Stimulated activated CD8-positive, alpha-beta memory T cell treated with anti-CD3 and anti-CD28 coated beads, Interleukin-15, amount 100 ng/mL, for 1 hour (primary cell): ENCODE measurements at regions not wholly inside any gene's neighbourhood (a gene's known extent, or its start where the extent isn't known, plus 50 kb on each side); places are given as distances from the start of the nearest gene placed in this dataset.

Experiments used
- DNase-seq: peaks from one replicate; pipeline ENCODE4 v3.0.0-alpha.2; 2020; ENCODE audit warnings: low read depth

DNA sequence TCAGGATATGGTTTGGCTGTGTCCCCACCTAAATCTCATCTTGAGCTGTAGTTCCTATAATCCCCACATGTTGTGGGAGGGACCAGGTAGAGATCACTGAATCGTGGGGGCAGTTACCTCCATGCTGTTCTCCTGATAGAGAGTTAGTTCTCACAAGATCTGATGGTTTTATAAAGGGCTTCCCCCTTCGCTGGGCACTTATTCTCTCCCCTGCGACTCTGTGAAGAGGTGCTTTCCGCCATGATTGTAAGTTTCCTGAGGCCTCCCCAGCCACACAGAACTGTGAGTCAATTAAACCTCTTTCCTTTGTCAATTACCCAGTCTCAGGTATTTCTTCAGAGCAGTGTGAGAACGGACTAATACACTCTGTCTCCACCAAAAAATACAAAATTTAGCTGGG, 291.9 kb downstream of the BCOR start:
- no peak for DNase-seq

GRCh38 chrX:39808471-39808917, 289.3 kb downstream of the BCOR start:
- DNase-seq = no peak

GRCh38 chrX:39809331-39809730, 288.4 kb downstream of the BCOR start:
- no peak for DNase-seq

- no peak for DNase-seq
These were observed 286.9 kb downstream of the BCOR start for GRCh38 chrX:39810901-39811300.

- DNase-seq = no peak
These were observed 286.4 kb downstream of the BCOR start for GRCh38 chrX:39811376-39811775.

DNA sequence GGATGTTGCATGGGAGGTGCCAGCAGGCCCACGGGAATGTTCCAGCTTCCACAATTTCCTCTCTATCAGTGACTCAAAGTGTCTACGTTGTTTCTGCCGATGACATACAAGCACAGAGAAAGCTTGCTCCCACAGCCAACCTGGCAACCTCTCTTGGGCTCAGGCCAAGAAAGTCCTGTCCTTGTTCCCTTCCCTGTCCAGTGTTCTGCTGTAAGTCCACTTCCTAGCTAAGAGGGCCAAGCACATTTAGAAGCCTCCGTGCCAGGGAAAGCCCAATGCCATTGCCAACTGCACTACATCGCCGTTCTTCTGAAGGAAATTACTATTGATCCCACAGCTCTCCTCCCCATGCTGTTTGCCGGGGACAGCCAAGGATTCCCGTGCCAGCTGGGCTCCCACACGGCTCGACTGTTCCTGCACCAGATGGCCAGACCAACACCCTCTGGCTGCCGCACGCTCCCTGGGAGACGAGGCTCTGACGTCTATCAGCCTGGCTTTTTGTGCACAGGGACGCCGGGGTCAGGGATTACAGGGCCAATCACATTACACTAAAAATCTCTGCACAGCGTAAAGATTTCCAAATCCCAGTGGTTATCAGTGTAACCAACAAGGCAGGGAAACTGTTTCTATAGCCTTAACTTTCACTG, 284.0 kb downstream of the BCOR start:
- DNase-seq = no peak

GRCh38 chrX:39814391-39814790, 283.4 kb downstream of the BCOR start:
- no peak for DNase-seq

DNA sequence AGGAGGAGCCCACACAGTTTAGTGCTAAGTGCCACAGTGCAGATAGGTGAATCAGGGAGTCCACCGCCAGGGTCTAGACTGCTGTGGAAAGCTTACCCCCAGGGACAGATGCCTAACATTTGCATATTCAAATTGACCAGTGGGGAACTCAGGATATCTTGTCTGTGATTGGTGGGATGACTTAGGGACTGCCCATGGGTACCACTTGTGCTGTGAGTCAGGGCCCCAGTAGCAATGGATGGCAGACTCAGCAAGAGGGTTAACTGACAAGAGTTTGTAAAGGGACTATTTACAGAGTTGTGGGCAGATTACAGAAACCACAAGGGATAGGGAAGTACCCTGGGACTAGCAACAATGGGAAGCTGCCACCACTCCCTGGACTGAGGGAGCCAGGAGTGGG, 282.1 kb downstream of the BCOR start:
- DNase-seq = no peak

DNA sequence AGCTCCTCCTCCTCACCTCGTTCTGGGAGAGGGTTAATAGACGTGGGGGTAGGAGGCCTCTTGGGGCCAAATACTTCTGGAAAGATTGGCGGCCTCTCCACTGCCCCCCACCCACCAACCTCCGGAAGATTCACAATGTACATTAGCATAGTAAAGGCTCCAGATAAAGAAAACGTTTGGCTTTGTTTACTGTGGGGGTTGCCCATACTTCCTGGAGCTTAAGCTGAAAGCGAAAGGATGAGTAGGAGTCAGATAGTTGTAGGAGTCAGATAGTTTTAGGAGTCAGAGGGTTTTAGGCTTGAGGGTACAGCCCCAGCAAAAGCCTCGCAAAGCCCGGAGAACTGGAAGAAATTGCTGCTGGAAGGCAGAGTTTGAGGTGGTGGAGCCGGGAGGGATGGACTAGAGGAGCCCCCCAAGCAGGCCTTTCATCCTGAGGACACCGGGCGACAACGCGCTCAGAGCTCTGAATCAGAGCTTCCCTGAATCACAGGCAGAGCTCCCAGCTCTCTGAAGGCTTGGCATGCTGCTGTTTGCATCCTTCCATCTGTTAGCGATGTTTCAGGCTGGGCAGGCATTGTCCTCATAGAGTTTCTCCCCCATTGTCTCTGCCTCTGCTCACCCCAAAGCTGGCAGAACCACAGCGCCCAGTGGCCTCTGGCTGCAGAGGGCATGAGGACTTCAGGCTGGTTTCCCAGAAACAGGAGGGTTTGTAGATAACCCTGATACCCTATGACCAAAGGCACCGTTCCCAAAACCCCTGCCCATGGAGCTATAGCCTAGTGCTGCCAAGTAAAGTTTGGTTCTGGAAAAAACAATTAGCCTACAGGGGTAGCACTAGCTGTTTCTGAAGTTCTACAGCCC, 280.7 kb downstream of the BCOR start:
- no peak for DNase-seq

DNA sequence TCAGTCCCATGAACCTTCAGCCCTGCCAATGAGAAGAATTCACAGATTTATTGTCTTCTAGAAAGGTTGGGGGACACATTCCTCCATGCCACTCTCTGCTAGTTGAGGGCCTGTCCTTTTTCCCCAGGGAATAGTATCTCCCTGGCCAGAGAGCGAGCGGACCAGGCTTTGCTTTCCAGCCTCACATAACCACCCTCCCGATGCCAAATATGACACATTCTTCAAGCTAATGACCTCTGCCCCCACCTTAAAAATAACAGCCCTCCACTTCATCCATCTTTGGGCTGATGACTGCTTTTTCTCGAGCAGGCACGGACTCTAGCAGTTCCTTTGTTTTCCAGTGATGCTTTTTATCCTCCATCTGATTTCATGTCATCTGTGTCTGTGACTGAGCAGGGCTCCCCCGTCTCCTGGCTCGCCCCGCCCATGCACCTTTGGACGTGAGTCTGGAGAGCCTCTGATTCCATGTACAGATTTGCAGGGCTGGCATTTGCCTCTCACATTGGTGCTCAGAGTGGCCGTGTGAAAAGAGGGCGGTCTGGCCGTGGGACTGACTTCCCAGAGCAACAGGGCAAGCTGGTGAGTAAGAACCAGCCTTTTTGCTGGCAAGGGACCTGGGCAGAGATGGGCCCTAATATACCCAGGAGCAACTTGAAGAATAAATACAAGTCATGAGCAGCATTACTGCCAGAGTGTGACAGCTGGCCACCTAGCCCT, 279.8 kb downstream of the BCOR start:
- no peak for DNase-seq

GRCh38 chrX:39818750-39819149, 279.0 kb downstream of the BCOR start:
- DNase-seq = no peak

GRCh38 chrX:39819921-39820849, 277.6 kb downstream of the BCOR start:
- DNase-seq = no peak

DNA sequence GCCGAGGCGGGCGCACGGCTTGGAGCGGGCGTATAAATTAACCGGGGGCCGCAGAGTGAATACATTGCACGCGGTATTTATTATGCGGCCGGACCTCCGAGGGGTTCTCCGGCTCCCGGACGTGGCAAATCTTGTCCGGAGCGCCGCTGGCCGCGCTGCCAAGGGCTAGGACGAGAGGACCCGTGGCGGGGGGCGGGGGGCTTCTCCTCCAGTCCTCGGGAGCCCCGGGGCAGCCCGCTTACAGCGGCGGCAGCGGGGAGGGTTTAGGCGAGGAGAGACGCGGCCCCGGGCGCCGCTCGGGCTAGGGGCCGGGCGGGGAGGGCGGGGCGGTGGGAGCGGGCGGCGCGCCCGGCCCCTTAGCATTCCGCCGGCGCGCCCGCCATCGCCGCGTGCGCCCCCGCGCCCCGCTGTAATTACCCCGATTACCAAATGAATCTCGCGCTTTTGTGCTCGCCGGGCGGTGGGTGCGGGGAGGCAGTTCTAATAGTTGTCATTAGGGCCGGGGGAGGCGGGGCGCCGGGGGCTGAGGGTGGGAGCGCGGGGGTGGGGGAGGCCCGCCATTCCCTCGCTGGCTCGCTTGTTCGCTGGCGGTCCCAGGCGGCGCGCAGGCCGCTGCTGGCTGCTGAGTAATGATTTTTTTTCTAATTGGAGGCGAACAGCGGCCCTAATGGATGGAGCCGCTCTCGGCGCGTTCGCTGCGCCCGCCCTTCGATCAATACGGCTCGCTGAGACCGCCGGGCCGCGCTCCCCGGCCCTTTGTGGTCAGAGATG, 276.6 kb downstream of the BCOR start:
- DNase-seq = no peak

- no peak for DNase-seq
These were observed 276.1 kb downstream of the BCOR start for GRCh38 chrX:39821709-39822095.

DNA sequence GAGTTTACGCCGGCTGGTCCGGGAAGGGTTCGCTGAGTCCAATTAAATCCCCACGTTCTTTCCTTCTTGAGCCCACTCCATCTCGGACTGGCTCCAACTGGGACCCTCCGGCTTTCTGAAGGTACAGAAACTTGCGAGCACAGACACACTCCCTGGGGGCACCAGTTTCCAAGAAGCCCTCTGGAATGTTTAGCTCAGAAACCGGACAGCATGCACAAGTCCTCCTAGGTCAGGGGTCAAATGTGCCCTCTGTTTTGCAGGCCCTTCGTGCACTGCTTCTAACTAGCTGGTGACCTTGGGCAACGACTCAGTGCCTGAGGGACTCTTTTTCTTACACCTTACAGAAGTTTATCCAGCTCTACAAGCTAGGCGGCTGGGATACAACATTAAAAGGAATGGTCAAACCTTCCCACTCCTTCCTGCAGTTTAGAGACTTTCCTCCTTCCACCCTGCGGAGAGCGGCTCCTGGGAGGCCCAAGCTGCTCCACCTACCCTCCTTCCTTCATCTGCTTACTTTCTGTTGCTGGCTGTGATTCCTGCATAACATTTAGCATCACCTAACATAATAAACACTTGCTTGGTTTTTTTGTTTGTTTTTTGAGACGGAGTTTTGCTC, 275.5 kb downstream of the BCOR start:
- DNase-seq = no peak

DNA sequence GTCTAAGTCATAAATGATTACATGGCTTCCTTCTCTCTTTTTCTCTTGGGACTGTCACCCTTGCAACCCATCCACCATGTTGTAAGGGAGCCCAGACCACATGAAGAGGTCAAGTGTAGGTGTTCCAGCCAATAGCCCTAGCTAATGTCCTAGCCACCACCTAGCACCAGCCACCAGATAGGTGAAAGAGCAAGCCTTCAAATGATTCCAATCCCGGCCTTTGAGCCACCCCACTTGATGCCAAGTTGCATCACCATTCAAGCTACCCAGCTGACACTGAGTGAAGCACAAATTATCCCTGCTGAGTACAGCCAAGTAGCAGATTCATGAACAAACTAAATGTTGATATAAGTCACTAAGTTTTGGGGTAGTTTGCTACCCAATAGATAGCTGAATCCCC, 274.3 kb downstream of the BCOR start:
- DNase-seq = no peak

DNA sequence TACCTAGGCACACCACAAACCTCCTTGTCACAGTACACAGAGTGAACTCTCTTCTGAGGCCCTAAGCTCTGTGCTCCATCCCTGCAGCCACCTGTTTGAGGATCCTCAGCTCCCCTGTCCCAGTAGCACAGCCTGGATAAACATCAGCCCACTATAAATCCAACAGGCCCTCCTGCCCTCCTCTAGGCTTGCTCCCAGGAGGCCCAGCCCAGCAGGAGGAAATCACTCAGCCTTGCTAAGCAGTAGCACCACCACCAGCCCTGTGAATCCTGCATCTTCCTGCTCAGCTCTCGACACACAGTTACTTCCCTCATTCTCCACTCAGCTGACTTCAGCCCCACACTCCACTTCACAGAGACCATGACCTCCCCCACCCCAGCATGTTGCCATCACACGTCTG, 273.9 kb downstream of the BCOR start:
- DNase-seq = no peak

DNA sequence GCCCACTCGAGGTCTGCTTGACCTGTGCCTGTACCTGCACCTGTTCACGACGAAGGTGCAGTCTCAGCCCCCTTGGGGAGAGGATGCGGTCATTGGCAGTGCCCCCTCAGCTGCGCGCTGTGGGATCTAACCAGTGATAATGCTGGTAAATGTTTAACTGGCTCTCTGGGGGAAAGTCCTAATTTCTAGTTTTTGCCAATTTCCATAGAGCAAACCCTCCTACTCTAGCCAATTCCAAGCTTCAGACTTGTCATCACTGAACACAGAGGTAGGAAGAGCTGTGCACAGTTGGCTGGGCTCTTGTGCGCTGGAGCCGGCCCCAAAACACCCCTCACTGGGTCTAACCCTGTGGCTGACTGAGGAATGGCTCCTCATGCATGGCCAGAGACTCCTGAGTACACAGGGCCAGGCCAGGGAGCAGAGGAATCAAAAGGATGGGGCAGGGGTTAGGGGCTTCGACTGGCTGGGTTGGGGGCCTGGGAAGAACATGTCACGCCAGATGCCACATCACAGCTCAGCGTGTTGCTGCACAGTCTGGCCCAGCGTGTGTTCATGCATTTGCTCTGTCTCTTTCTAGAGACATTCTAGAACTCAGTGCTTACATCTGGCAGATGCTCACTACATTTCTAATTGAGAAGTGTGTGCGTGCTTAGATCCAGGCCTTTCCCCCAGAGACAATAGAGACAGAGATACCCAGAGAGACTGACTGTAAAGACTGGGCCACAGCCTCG, 270.8 kb downstream of the BCOR start:
- no peak for DNase-seq

- DNase-seq = no peak
These were observed 269.8 kb downstream of the BCOR start for GRCh38 chrX:39827951-39828350.

DNA sequence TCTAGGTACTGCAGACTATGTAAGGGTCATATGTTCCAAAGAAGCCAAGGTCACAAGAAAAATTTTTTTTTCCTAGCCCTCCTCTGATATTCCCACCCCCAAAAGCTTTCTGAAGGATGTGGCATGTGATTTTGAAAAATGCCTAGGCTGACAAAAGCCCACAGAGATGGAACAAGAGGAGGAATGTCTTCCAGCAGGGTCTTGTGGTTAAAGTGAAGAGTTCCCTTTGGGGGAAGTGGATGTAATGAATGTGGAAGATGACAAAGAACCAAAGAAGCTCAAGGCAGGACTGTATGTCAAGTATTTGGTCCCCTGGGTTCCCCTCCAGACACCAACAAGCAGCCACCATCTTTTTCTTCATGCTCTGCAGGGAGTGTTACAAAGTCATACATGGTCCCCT, 268.8 kb downstream of the BCOR start:
- DNase-seq = no peak
